ENCODE measurements at regions not wholly inside any gene's neighbourhood (a gene's known extent, or its start where the extent isn't known, plus 50 kb on each side); places are given as distances from the start of the nearest gene placed in this dataset.
A peak's percentile ranks its signal among the peaks of the same experiment; 100 is the strongest.

GRCh38 chr6:37552267-37552666, 52.6 kb upstream of the CCDC167 start:
- DNase-seq (ENCODE audit: low read depth, low spot score) (no peak), ATAC-seq (no peak)
- Histone ChIP-seq H3K27ac (ENCODE audit: low read length) (peak overlapping the region; percentile 90), H3K4me1 (ENCODE audit: control insufficient read depth, insufficient read depth, low read length) (peaks cover 75% of the 10 kb centered on the region), H3K36me3 (ENCODE audit: control insufficient read depth, insufficient read depth, low read length) (no peaks in the 10 kb centered on the region), H3K4me3 (ENCODE audit: low read depth in 2 of 2, low read length in 2 of 2) (no peak overlapping the region), H3K9me3 (ENCODE audit: control insufficient read depth, insufficient read depth, low read depth, low read length) (no peaks in the 10 kb centered on the region), H3K27me3 (ENCODE audit: control insufficient read depth, insufficient read depth, low read length) (no peaks in the 10 kb centered on the region)
- ChIA-PET CTCF (no interaction called here), POLR2A (no interaction called here)
- no peak for TF ChIP-seq SIN3A (IDR thresholded peaks at IDR 0.05; ENCODE audit: borderline replicate concordance, insufficient read depth, low read depth, low read length)
- no peak for TF ChIP-seq POLR2AphosphoS5 (IDR thresholded peaks at IDR 0.05; ENCODE audit: low read depth, low read length)
- TF ChIP-seq CTCF (IDR thresholded peaks at IDR 0.05), result no peak
- no peak for TF ChIP-seq TCF7L2 (IDR thresholded peaks at IDR 0.05; ENCODE audit: low read depth, low read length)
- no peak for TF ChIP-seq REST (IDR thresholded peaks at IDR 0.05; ENCODE audit: insufficient read depth in 1 of 2, low read depth in 2 of 2, low read length in 1 of 2)
- BruUV-seq (replicated peaks), result no TSS peak
- in situ Hi-C loops (cut with HindIII; ENCODE audit: low pct_unique_long_range_greater_than_20kb, low sequenced_read_pairs) (no loop called here), intact Hi-C loops (cut with micrococcal nuclease; ENCODE audit: unreplicated experiment) (no loop called here)

- in situ Hi-C loops (cut with HindIII; ENCODE audit: low pct_unique_long_range_greater_than_20kb, low sequenced_read_pairs) (no loop called here), intact Hi-C loops (cut with micrococcal nuclease; ENCODE audit: unreplicated experiment) (no loop called here)
- DNase-seq (ENCODE audit: low read depth, low spot score), result no peak
- peak overlapping the region; percentile 90 for H3K27ac ChIP-seq (ENCODE audit: low read length)
- no peaks in the 10 kb centered on the region for H3K27me3 ChIP-seq (ENCODE audit: control insufficient read depth, insufficient read depth, low read length)
- peaks cover 73% of the 10 kb centered on the region for H3K4me1 ChIP-seq (ENCODE audit: control insufficient read depth, insufficient read depth, low read length)
- ATAC-seq, result no peak
- H3K4me3 ChIP-seq (ENCODE audit: low read depth in 2 of 2, low read length in 2 of 2), result no peak overlapping the region
- ChIA-PET POLR2A (no interaction called here), CTCF (no interaction called here)
- no TSS peak for BruUV-seq (replicated peaks)
- H3K36me3 ChIP-seq (ENCODE audit: control insufficient read depth, insufficient read depth, low read length), result no peaks in the 10 kb centered on the region
- TF ChIP-seq REST (IDR thresholded peaks at IDR 0.05; ENCODE audit: insufficient read depth in 1 of 2, low read depth in 2 of 2, low read length in 1 of 2), result no peak
- TF ChIP-seq TCF7L2 (IDR thresholded peaks at IDR 0.05; ENCODE audit: low read depth, low read length), result no peak
- no peak for TF ChIP-seq CTCF (IDR thresholded peaks at IDR 0.05)
- TF ChIP-seq SIN3A (IDR thresholded peaks at IDR 0.05; ENCODE audit: borderline replicate concordance, insufficient read depth, low read depth, low read length), result no peak
- no peak for TF ChIP-seq POLR2AphosphoS5 (IDR thresholded peaks at IDR 0.05; ENCODE audit: low read depth, low read length)
- no peaks in the 10 kb centered on the region for H3K9me3 ChIP-seq (ENCODE audit: control insufficient read depth, insufficient read depth, low read depth, low read length)
These were observed 52.2 kb upstream of the CCDC167 start for GRCh38 chr6:37551867-37552266.

Measured in Panc1 (cell line).